ENCODE measurements at regions not wholly inside any gene's neighbourhood (a gene's known extent, or its start where the extent isn't known, plus 50 kb on each side); places are given as distances from the start of the nearest gene placed in this dataset.

DNA sequence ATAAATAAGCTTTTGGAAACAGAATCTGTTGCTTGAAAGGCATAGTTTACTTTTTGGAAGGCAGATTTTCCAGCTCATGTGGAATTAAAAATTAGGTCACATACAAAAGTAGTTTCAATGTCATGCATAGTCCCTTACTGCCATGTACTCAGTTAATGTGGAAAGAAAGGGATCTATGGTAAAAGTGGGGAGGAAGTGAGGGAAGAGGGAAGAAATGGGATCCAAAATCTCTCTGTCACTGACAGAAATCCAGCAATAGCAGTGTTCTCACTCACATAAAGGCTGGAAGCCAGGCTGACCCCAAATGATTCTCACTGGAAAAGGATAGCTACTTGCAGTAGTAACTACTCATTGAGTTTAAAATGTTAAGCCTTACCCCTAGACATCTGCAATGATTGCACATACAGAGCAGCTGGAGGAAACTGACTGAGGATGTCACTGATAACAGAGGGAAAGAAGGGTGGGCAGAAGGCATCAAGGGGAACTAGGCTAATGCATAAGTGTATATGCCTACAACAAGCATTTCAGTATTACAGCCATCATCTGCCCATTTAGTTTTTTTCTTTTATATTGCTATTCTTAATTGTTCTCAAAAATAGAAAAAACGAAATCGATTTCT, 445.6 kb downstream of the FAT4 start:
- TF ChIP-seq EP300 (IDR thresholded peaks at IDR 0.05), result no peak
- H3K4me3 ChIP-seq, result no peak overlapping the region
- H3K9me3 ChIP-seq, result no peaks in the 10 kb centered on the region
- DNase-seq (ENCODE audit: low spot score in 2 of 2), result no peak
- 80% methylated on average over 2 of the region's 2 CpGs for WGBS
- H3K27me3 ChIP-seq, result no peaks in the 10 kb centered on the region
- H3K4me1 ChIP-seq, result no peaks in the 10 kb centered on the region
- H3K36me3 ChIP-seq, result no peaks in the 10 kb centered on the region
- no peak overlapping the region for H3K27ac ChIP-seq

DNA sequence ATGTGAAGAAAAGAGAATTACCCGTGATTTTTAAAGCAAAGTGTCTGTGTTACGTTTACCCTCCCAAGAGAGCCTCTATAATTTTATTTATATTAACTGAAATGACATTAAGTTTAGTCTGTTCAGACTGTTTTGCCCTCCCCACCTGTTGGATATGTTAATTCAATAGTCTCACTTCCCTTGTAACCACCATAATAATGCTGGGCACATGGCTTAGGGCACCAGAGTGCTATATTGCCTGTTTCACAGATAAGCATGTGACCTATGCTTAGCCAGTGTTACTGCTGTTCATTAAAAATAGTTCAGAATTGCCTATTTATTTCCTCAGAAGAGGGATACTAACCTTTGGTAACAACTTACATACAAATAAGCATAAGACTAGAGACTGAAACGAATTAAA, 446.2 kb downstream of the FAT4 start:
- H3K4me1 ChIP-seq, result no peaks in the 10 kb centered on the region
- H3K4me3 ChIP-seq, result no peak overlapping the region
- no peaks in the 10 kb centered on the region for H3K36me3 ChIP-seq
- no peaks in the 10 kb centered on the region for H3K9me3 ChIP-seq
- no peak for DNase-seq (ENCODE audit: low spot score in 2 of 2)
- H3K27me3 ChIP-seq, result no peaks in the 10 kb centered on the region
- 76% methylated on average over 3 of the region's 3 CpGs for WGBS
- no peak overlapping the region for H3K27ac ChIP-seq
- TF ChIP-seq EP300 (IDR thresholded peaks at IDR 0.05) (no peak), POLR2A (IDR thresholded peaks at IDR 0.05) (no peak), POLR2AphosphoS5 (IDR thresholded peaks at IDR 0.05) (no peak)
- TF ChIP-seq, protein P1, sequence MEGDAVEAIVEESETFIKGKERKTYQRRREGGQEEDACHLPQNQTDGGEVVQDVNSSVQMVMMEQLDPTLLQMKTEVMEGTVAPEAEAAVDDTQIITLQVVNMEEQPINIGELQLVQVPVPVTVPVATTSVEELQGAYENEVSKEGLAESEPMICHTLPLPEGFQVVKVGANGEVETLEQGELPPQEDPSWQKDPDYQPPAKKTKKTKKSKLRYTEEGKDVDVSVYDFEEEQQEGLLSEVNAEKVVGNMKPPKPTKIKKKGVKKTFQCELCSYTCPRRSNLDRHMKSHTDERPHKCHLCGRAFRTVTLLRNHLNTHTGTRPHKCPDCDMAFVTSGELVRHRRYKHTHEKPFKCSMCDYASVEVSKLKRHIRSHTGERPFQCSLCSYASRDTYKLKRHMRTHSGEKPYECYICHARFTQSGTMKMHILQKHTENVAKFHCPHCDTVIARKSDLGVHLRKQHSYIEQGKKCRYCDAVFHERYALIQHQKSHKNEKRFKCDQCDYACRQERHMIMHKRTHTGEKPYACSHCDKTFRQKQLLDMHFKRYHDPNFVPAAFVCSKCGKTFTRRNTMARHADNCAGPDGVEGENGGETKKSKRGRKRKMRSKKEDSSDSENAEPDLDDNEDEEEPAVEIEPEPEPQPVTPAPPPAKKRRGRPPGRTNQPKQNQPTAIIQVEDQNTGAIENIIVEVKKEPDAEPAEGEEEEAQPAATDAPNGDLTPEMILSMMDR (IDR thresholded peaks at IDR 0.05), result no peak

DNA sequence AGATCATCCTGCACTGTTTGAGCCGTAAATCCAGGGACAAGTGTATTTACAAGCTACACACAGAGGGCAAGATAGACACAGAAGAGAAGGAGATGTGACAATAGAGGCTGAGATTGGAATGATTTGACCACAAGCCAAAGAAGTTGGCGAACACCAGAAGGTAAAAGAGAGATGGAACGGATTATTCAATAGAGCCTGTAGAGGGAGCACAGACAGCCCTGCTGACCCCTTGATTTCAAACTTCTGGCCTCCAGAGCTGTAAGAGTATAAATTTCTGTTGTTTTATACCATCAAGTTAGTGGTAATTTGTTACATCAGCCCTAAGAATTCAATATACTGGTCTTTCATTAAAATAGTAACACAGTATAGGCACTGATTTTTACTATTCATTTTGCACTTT, 447.8 kb downstream of the FAT4 start:
- Histone ChIP-seq H3K4me1 (no peaks in the 10 kb centered on the region), H3K9me3 (no peaks in the 10 kb centered on the region), H3K27ac (no peak overlapping the region), H3K27me3 (no peaks in the 10 kb centered on the region), H3K4me3 (no peak overlapping the region), H3K36me3 (no peaks in the 10 kb centered on the region)
- DNase-seq (ENCODE audit: low spot score in 2 of 2), result no peak
- WGBS, result 57% methylated on average over 3 of the region's 3 CpGs
- TF ChIP-seq POLR2A (IDR thresholded peaks at IDR 0.05), result no peak
- TF ChIP-seq POLR2AphosphoS5 (IDR thresholded peaks at IDR 0.05), result no peak
- TF ChIP-seq EP300 (IDR thresholded peaks at IDR 0.05), result no peak

DNA sequence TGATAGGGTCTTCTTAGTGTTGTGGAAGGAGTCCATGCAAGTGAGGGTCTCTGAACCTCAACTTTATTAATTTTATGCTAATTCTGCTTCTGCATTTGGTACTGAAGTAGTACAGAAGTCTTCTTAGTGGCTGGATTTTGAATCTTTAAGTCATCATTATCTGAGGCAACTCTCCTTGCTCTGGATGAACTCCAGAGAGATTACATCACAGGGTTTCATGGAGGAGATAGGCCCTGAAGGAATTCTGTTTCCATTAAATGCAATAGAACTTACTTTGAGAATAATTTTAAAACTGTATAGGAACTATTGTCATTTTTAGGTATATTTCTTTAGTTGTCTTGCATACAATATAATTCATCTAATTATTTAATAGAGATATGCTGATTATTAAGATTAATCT, 451.2 kb downstream of the FAT4 start:
- H3K4me3 ChIP-seq, result no peak overlapping the region
- TF ChIP-seq POLR2AphosphoS5 (IDR thresholded peaks at IDR 0.05) (no peak), POLR2A (IDR thresholded peaks at IDR 0.05) (no peak), EP300 (IDR thresholded peaks at IDR 0.05) (no peak)
- TF ChIP-seq, protein P1 (IDR thresholded peaks at IDR 0.05), result no peak
- DNase-seq (ENCODE audit: low spot score in 2 of 2), result no peak

DNA sequence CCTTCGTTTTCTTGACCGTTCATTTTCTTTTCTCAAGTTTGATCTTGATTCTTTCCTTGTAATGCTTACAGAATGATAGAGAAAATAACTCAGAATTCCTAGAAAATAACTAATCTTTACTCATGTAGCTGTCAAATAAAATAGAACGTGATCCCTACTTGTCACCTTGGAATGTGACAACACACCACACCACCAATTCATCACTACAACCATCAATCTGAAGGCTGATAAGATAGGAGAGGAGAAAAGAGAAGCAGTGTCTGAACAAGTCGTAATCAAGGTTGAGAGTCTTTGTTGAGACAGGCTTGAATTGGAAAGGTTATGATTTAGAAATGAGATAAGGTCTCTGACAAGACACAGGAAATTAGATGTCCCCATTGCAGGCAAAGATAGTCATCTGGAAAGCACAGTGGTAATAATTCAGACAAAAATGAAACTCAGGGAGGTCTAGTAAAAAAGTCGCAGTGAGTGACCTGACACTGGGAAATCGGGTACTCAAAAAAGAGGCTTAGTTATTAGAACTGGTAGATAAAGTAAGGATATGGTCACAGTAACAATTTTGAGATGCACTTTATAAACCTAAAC, 456.2 kb downstream of the FAT4 start:
- Histone ChIP-seq H3K4me1 (no peaks in the 10 kb centered on the region), H3K4me3 (no peak overlapping the region), H3K9me3 (no peaks in the 10 kb centered on the region), H3K36me3 (no peaks in the 10 kb centered on the region), H3K27me3 (no peaks in the 10 kb centered on the region), H3K27ac (no peak overlapping the region)
- DNase-seq (ENCODE audit: low spot score in 2 of 2), result no peak
- TF ChIP-seq, protein P1 (IDR thresholded peaks at IDR 0.05), result no peak
- TF ChIP-seq POLR2AphosphoS5 (IDR thresholded peaks at IDR 0.05) (no peak), POLR2A (IDR thresholded peaks at IDR 0.05) (no peak), EP300 (IDR thresholded peaks at IDR 0.05) (no peak)
- 53% methylated on average over 6 of the region's 6 CpGs for WGBS

More for the DNA sequence above, 451.2 kb downstream of the FAT4 start:
- no peaks in the 10 kb centered on the region for H3K27me3 ChIP-seq
- no peak overlapping the region for H3K27ac ChIP-seq
- no peaks in the 10 kb centered on the region for H3K9me3 ChIP-seq
- no peaks in the 10 kb centered on the region for H3K36me3 ChIP-seq
- no peaks in the 10 kb centered on the region for H3K4me1 ChIP-seq

DNA sequence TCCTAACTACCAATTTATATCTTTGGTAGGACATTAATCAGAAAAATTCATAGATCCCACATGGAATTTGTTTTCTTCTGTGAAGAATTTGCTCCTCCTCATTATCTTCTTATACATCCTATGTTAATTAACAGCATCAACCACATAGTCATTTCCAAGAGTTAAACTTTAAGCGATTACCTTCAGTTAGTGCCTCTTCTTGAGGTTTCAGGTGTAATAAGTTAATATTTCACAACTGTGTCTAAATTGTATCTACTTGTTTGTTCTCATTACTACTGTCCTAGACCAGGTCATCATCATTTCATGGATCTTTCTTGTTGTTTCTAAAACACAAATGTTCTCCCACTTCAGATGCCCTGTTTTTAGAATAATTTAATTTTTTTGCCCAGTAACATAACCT, 457.9 kb downstream of the FAT4 start:
- no peak for DNase-seq (ENCODE audit: low spot score in 2 of 2)
- no peak for TF ChIP-seq EP300 (IDR thresholded peaks at IDR 0.05)
- no peak for TF ChIP-seq POLR2A (IDR thresholded peaks at IDR 0.05)
- TF ChIP-seq, protein P1 (IDR thresholded peaks at IDR 0.05), result no peak
- no peak for TF ChIP-seq POLR2AphosphoS5 (IDR thresholded peaks at IDR 0.05)
- Histone ChIP-seq H3K27ac (no peak overlapping the region), H3K4me1 (no peaks in the 10 kb centered on the region), H3K4me3 (no peak overlapping the region), H3K36me3 (no peaks in the 10 kb centered on the region), H3K27me3 (no peaks in the 10 kb centered on the region), H3K9me3 (no peaks in the 10 kb centered on the region)
- WGBS, result 90% methylated on average over 1 of the region's 1 CpG

Measured in suprapubic skin (tissue), 4 donors.